NT2/D1 (cell line): ENCODE measurements at regions not wholly inside any gene's neighbourhood (a gene's known extent, or its start where the extent isn't known, plus 50 kb on each side); places are given as distances from the start of the nearest gene placed in this dataset.

Experiments
- SUZ12 ChIP-seq: IDR thresholded peaks from 2 replicates; pipeline ENCODE4 v1.6.1; 2011; ENCODE audit not compliant: insufficient read length, insufficient read depth; ENCODE audit errors: extremely low read depth
- YY1 ChIP-seq: IDR thresholded peaks from 2 replicates; pipeline ENCODE4 v1.6.1; 2011; ENCODE audit not compliant: insufficient read length, insufficient read depth

- TF ChIP-seq SUZ12 (no peak), YY1 (no peak)
Measured at GRCh38 chr5:145076040-145076439, 759.1 kb downstream of the PRELID2 start.
